ENCODE measurements at regions not wholly inside any gene's neighbourhood (a gene's known extent, or its start where the extent isn't known, plus 50 kb on each side); places are given as distances from the start of the nearest gene placed in this dataset.

DNA sequence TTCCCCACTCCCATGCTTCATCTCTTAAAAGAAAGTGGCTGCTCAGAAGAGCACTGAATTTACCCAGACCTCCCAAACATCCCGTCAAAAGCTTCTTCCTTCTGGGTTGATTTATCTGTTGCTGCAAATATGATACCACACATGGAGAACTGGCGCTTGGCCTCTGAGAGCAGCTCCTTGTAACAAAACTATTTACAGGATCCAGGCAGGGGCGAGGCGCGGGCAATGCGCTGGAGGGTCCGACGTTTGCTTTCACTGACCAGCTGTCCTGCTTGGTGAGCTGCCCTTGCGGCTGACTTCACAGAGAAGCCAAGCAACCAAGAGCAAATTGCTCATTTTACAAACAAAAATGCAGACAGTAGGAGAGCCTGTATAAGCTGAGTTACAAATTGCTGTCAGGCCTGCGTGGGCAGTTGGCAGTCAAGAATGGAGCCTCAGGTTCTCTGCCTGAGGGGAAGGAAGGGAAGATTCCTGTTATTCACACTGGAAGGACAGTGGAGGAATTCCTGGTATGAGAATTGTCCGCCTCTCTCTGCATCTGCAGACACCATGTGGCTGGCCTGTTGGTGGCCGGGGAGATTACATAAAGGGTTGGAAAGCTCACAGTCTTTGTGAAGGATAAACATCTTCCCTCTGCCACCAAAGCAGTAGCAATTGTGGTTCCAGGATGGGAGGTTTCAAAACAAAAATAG, 192.2 kb upstream of the LEF1 start:
- DNase-seq = no peak

DNA sequence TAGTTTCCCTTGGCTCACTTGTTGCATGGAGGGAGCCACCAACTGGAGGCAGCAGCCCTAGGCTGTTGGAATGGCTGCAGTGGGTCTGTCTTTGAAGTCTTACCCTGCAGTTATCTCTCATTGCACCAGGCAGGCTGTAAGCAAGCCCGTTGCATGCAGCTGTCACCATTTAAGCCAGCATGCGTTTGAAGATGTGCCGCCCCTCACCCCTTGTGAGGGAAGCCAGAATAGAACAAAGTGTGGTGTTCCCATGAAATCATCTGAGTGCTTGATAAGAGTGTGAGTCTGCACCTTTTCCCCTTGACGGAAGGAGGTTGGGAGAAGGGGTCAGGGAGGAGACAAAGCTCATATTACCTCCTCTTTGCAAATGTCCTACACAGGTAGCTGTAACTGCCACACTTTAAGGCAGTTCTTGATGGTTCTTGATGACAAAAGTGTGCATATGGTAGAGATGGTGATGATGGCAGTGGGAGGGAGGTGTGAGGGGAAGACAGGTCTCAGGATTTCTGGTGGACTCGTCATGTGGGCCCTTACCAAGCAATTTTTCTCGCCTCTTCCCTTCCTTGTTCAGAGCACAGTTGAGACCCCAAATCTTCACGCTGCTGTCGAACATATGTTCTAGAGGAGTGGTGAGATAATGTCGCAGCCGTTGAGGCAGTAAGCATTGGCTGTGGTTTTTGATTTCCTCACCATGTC, 191.4 kb upstream of the LEF1 start:
- peak in 1 of 6 experiments; percentile 34 for DNase-seq

DNA sequence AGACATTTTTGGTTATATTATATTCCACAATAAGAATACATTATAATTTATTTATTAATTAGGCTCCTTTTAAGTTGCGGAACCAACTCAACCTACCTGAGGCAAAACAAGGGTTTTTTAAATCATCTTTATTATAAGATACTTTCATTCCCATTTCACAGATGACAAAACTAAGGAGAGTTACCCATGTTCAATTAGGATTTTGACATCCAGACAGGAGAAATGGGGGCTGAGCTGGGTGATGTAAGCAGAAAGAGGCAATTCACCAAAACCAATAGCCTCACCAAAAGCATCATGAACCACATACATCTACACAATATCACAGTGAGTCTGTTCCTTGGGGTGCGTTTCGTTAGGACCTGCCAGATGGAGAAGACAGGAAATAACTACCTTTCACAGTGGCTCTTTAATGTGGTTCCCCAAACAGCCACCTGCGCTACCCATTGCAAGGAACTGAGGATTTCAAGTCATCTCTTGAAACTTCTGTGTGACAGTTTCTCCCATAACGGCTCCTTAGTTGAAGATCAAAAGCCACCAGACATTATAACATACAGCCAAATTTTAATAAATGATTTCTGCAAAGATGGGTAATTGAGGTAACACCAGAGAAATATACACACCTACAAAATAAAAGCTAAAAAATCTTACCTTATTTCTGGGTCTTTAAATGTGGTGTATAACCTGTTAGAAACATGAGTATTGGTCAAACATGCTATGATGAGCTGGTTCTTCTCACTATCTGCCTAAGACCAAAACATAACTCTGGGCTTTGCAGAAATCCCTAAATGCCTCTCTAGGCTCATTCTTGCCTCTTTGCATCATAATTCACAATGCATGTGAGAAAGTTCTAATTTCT, 190.6 kb upstream of the LEF1 start:
- DNase-seq = peak; percentile 19 to 82 (median 59)

DNA sequence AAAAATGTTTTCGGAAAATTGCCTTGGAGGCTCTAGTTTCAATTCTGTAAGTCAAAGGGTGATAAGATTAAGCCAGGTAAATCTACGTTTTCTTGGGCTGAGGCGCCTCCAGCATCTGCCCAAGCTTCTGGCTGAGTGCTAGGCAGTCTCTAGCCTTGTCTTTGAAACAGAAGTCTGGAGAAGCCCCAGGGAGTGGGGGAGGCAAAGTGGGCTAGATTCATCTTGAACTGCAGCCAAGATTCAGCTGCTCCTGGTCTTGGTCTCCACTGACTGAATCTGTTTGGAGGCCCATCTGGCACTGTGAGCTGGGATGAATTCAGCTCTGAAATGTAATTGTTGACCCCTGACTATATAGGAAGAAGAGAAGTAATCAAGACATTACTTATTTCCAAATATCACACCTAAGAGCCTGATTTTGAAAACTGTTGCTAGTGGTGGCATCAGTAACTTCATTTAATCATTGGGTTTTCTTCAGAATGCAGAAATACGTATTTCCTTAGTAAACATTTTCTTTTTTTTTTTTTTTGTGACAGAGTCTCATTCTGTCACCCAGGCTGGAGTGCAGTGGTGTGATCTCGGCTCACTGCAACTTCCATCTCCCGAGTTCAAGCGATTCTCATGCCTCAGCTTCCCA, 187.3 kb upstream of the LEF1 start:
- DNase-seq = peak in 5 of 6 experiments; percentile 17 to 70 (median 54)

DNA sequence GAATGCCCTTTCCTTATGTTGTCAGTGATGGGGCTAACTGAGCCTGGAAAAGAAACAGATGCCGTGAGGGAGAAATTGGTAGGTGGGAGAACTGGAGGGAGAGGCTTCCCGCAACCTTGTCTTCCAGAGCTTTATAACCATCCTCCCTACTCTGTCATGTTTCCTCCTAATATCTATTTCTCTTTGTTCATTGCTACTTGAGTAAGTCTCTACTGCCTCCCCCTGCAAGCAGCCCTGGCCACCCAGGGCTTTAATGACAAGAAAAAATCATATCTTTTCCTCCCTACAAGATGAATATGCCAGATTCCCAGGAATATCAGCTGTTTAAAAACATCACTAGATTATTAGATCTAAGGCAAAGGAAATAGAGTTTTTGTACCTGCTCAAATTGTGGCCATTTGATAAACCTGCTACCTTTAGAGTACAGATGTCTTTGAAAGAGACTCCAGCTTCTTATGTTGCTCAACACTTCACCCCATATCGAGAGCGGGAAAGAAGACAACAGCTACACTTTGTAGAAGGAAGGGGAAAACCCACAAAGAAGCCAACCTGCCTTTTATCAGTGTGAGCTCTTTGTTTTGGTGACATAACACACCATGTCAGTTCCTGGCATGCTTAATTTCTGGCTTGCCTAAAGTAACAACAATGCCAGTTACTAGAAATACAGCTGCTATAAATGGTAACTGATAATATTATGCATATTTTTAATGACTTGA, 186.6 kb upstream of the LEF1 start:
- DNase-seq = peak in 5 of 6 experiments; percentile 45 to 87 (median 83)

DNA sequence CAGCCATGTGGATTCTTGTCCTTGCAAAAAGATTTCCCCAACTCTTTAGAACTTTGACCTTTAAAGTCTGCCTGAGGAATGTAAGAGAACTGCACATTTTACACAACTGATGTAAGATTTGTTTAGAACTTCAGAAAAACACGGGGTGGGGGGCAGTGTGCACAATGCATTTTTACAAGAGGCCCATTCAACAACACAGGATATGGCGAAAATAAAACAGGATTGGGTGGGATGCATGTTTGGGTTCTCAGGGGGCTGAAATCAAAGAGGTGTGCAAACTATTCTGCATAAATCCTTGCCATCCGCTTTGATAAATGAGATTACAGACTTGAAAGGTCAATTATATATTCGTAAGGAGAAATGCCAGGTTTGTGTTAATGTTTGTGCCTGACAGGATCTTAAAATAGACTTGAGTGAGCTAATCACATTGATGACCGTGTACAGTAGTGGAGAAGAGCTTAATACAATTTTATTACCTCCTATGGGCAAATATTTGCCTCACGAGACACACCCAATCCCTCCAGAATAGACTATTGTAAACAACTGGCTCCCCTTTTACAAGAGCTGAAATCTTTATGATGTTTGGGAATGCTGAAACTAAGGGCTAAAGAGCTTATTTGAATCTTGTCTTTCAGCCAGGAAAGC, 184.1 kb upstream of the LEF1 start:
- DNase-seq = no peak

DNA sequence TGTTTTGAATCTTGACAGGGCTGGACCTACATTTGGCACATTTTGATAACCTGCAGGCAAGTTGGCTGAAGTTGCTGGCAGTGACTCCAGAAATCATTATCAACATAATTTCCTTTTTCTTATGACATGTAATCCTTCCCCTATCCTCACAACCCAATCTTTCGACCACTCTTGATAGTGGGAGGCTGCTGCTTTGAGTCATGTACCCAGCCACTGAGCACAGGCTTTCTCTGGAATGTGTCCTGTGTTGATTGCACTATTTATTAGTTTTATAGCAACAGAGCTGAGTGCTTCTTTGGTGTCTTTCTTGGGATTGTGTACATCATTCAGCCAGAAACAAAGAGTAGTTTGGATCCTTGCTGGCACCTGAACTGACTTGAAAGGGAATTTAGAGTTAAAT, 183.1 kb upstream of the LEF1 start:
- no peak for DNase-seq

DNA sequence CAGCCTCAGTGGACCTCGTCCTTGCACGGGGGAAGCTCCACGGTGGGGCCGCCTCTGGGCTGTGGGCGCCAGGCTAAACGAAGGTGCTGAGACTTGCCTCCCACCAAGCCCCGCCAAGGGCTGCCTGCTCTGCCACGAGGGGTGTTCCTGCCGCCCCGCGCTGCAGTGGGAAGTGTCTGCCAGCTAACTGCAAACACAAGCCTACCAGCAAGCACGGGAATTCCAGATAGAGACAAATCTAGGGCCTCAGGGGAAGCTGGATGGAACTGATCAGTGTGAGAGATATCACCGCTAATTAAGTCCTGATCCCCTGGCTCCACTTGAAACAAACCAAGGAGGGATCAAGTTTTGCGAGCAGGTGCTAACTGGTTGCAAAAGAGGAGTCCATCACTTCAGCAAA, 181.6 kb upstream of the LEF1 start:
- DNase-seq = no peak

DNA sequence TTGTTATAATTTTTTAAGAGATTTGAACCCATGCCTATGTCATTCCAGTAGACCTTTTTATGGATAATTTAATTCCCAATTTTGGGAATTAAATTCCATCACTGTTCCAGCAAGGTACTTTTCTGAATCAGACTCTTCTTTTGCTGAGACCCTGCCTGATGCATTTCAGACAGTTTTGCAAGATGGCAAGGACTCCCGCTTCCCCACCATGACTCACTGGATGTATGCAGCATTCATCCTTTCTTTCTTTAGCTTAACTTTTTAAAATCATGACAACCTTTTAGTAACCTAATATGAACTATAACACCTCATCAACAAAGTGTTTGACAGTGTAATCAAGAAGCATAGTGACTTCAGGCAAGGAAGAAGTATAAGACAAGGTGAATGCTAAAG, 178.1 kb upstream of the LEF1 start:
- DNase-seq = no peak

DNA sequence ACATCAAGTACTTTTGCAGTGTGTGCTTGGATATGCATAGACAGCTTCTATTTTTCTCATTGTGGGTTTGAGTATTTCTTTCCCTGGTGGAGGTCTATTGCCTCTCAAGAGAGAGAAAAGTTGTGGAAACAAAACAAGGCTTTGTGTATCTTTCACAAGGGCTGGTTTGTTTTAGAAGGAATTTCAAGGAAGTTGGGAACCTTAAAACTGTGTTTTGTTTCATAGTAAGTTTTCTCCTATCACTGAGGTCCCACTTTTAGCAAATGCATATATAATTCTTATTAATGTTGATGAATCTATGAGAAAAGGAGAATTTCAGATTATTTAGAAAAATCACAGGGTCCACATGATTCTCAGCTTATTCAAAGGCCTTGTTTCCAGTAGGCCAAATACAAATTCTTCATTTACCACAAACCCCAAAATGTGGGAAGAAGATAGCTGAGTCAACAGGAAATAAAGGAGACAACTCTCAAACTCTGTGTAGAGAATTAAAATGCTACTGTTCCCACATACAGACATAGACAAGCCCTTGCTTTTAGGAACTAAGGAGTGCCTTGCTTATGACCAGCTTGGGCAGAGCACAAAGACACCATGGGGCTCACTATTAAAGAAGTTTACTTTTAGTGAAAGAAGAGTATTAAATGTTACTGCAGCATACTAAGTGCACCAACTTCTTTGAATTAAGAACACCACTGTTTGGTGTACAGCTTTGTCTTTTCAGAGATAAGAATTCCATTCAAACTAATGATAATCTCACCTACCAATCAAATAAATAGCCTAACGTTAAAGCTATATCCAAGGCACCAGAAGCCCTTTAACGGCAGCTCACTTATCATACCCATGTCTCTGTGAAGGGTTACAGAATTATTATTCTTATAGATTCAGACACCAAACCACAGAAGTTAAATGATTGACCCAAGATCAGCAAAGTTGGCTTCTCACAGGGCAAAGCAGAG, 177.4 kb upstream of the LEF1 start:
- DNase-seq = peak in 1 of 6 experiments; percentile 5

DNA sequence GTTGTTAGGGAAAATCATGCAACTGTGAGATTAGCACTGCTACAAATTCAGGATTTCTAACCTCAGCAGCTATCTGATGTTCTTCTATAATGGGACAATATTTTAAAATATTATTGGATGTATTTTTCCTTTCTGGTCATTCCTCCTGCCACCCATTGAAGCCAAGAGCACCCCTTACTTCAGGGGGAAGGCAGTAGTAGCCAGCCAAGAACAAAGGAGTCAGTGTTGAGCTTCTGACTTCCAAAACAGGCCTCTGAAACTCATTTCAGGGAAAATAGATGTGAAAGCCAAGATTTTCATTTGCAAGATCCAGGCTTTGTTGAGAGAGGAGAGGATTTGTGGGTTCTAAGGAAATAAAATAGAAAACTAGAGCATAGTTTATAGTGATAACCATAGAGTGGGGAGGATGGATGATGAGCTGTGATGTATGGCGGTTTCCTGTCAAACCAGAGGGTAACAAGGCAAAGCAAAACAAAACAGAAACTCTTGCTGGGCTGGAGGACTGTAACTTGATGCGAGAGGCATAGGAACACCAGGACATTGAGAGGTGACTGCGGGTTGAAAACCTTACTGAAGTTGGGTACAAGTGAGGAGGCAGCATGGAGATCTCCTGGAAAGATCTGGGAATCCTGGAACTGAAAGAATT, 173.7 kb upstream of the LEF1 start:
- peak in 4 of 6 experiments; percentile 4 to 73 (median 58) for DNase-seq

DNA sequence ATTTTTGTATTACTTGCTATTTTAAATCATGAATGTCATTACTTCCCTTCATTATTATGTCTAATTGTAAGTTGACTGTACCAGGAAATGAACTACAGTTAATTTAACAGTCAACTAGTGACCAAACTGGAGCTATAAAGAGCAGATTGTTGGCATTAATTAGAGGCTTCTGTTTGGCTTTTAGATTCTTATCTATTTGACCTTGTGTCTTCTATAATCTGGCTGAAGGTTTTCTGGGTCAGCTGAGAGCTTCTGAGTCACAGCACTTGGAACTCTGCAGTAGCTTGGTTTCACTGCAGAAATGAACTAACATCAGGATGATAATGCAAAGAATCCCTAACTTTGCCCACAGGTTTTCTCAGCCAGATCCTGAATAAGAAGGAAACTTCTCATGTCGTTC, 169.2 kb upstream of the LEF1 start:
- no peak for DNase-seq

DNA sequence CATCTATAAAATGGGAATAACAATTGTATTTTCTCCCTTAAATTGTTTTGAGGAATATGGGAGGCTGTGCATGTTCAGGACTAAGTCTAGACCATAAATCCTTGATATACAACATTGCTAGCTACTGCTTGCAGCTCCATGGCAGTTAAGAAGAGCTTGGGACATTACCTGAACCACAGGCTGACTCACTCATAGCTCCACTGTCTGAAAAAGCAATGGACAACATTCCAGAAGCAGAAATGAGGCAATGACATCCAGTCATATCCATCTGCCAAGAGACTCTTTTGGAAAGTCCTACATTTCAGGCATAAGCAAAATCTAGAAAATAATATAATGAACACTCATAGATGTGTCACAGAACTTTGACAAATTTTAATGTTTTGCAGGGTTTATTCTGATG, 167.3 kb upstream of the LEF1 start:
- no peak for DNase-seq

DNA sequence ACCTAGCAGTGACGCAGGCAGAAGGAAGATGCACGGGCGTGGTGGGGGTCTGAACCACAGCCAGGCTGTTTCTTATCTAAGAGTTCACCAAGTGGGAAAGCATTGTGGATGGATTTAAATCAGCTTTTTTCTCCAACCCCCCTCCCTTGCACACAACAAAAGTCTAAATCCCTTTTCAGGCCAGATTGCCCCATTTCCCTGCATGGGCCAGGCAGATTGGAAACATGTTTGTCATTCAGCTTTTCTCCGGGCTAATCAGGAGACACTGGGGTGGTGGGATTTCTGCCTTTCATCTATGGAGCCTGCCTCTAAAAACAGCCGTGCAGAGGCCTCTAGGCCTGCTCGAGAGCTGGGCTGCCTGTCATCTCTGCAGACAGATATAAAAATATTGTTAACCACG, 166.3 kb upstream of the LEF1 start:
- no peak for DNase-seq

DNA sequence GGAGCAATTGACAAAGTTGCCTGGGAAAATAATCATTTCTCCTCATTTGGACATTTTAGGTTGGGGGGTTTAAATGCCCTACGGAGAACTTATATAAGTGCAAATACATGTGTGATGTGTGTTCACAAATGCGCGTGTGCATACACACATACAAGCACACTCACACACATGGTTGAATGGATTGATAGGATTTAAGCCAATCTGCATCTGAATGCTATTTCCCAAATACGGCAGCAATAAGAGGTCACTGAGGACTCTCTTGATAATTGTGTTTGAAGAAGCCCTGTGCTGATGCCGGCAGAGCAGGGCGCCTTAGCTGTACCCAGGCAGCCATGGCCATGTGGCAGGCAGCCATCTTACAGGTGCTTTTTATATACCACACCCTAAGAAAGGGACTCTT, 165.3 kb upstream of the LEF1 start:
- DNase-seq = no peak

DNA sequence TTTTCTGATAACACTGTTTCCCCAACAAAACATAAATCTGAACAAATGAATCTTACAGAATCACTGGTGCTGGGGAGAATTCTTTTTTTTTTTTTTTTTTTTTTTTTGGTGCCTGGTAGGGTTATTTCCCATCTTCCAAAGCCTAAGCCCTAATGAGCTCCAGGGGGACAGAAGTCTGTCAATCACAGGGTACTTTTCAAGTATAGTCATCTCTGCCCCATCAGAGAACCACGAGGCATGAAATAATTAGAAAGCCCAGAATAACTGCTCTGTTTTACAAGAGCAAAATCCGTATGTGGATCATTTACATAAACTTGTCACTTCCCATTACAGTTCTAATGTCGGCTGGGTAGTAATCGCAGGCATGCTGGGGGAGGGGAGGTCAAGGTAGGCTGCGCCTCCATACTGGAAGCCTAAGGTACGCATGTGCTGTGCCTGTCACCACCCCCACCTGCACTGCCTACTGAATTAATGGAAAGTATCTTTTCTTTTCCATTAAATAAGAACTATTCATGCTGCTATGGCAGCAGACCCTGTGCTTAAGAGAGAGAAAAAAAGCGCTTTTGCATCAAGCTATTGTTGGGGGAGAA, 164.7 kb upstream of the LEF1 start:
- DNase-seq = no peak

DNA sequence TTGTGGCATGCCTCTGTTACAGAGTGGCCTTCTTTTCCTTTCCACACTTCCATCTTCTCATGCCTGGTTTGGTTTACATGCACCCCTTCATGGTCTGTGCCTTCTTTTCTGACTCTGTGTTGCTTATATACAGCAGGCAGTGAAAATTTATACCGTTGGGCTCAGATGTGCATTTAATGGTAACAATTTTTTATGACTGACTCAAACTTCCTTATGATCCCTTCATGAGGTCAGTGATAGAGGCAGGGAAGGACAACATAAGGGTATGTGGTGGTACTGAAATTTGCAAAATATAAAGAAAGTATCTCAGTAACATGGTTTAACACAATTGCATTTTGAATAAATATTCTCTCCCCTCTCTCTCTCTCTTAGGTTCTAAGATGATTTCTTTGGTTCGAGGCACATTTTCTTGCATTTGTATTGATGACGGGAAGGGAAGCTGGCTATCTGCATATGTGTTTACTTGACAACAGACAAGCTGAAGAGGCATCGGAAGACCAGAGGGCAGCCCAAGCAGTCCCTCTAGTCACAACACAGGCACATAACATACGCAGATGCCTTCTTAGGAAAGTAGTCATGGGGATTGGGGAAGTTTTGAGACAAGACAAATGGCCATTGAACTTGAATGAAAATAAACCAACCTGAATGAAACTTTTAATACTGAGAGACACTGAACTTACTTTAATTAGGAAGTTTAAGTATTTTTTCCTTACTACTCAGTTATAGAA, 163.3 kb upstream of the LEF1 start:
- no peak for DNase-seq

DNA sequence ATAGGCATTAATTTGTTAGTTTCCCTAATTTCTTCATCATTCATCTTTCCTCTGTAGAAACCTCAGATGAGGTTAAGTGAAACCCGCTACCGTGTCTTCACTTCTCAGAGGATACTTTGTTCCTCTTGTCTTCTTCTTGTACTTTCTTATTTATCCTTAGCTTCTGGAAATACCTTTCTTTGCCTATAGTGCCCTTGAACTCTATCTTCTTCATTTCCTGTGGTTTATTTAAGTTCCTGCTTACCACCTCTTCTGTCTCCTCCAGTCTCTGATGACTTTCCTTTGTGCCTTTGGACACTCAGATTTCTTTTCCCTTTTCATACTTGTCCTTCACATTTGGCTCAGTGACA, 159.6 kb upstream of the LEF1 start:
- no peak for DNase-seq

DNA sequence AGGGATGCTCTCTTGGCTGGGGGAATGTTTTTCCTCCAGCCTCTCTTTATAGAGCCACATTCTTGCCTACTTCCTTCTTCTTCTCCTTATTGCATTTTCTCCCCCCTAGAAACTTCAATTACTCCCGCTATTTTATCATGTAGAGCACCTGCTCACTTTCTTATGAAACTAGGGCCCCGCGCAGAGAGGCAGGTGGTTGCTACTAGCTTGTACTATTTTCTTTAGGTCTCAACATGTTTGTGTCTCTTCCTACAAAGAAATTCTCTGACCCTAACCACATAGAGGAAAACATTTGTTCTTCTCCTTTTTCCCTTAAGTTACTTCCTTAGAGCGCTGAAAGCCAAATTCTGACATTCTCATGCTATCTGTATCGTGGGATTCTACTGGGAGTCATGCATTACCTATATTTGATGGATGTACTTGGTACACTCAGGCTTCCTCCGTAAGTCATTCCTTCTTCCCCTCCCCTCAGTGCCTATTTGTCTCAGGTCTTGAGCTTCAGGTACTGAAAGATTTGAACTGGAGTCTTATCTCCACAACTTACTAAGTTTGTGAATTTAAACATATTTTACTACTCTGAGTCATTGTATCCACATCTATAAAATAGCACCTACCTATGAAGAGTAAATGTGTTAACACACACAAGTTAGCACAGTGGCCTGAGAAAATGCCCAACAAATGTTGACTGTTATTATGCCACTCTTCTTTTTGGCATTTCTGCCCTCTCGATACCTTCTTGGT, 159.1 kb upstream of the LEF1 start:
- no peak for DNase-seq

All from stimulated activated naive CD4-positive, alpha-beta T cell (primary cell).